Choroid plexus epithelial cell (primary cell): ENCODE measurements at regions not wholly inside any gene's neighbourhood (a gene's known extent, or its start where the extent isn't known, plus 50 kb on each side); places are given as distances from the start of the nearest gene placed in this dataset.

Source experiments
- DNase-seq: peaks from one replicate; pipeline ENCODE4 v3.0.0-alpha.2; 2010; ENCODE audit warnings: low read depth
- H3K4me3 ChIP-seq: 2 replicates; pipeline ENCODE4 v1.5.1; 2011; ENCODE audit warnings: low read depth, mild to moderate bottlenecking, control low read depth, low read length, moderate library complexity
- TF ChIP-seq, protein P1 (sequence below): conservative IDR thresholded peaks from 2 replicates; pipeline ENCODE4 v1.5.1; 2011; ENCODE audit warnings: low read depth, mild to moderate bottlenecking, control low read depth, inconsistent platforms, low read length, moderate library complexity

DNA sequence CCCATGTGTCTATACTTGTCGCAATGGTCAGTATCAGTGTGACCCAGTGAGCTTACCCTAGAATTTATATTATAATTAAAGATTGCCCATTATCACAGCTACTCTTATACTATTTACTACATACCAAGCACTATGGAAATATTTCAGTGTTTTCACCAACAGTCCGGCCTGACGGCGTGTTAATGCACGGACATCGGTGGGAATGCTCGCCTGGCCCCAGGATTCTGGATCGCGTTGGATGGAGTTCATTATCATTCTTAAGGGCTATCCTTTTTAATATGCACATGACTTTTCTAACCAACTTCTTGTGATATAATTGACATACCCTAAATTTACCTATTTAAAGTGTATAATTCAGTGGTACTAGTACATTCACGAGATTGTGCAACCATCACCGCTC, 51.8 kb upstream of the AFDN start:
- H3K4me3 ChIP-seq, result no peak overlapping the region
- DNase-seq, result no peak
- TF ChIP-seq, protein P1, sequence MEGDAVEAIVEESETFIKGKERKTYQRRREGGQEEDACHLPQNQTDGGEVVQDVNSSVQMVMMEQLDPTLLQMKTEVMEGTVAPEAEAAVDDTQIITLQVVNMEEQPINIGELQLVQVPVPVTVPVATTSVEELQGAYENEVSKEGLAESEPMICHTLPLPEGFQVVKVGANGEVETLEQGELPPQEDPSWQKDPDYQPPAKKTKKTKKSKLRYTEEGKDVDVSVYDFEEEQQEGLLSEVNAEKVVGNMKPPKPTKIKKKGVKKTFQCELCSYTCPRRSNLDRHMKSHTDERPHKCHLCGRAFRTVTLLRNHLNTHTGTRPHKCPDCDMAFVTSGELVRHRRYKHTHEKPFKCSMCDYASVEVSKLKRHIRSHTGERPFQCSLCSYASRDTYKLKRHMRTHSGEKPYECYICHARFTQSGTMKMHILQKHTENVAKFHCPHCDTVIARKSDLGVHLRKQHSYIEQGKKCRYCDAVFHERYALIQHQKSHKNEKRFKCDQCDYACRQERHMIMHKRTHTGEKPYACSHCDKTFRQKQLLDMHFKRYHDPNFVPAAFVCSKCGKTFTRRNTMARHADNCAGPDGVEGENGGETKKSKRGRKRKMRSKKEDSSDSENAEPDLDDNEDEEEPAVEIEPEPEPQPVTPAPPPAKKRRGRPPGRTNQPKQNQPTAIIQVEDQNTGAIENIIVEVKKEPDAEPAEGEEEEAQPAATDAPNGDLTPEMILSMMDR, result no peak

DNA sequence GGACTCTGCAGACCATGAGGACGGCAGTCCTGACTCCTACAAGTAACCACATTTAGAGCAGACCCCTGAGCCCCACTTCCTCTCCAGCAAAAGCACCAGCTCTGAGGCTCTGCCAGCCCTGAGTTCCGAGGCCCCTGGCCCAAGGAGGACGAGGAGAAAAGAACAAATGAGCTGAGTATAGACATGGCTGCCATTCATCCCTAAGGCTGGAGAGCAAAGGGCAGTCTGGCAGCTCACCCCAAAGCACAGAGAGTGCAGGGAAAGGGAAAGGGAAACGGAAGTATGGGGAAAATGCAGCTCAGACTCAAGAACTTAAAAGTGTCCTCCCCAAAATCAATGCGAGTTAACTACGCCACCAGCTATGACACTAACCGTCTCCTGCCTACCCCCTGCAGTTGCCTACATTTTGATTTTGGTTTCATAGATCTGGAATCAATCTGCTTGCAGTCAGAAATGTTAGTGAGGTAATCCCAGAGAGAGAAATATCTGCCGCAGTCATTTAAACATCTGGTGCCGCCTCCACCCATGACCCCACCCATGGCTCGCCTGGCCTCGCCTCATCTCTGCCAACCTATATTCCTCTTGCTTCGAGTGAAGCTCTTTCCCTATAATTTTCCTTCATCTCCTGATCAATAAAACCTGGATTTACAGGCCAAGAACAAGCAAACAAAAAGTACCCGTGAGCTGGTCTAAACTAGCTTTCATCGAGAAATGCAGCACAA, 49.6 kb upstream of the AFDN start:
- H3K4me3 ChIP-seq, result no peak overlapping the region
- TF ChIP-seq, protein P1, result no peak
- no peak for DNase-seq
